ENCODE measurements at regions not wholly inside any gene's neighbourhood (a gene's known extent, or its start where the extent isn't known, plus 50 kb on each side); places are given as distances from the start of the nearest gene placed in this dataset.

- no peak overlapping the region for H3K27ac ChIP-seq
- TF ChIP-seq CTCF (IDR thresholded peaks at IDR 0.05) (no peak), ZFX (IDR thresholded peaks at IDR 0.05; ENCODE audit: borderline replicate concordance) (no peak)
These were observed 51.2 kb upstream of the PCBD1 start for GRCh38 chr10:70939441-70940003.

GRCh38 chr10:70940834-70941568 lies 52.6 kb upstream of the PCBD1 start:
- no peak overlapping the region for H3K27ac ChIP-seq
- TF ChIP-seq ZFX (IDR thresholded peaks at IDR 0.05; ENCODE audit: borderline replicate concordance) (no peak), CTCF (IDR thresholded peaks at IDR 0.05) (no peak)

GRCh38 chr10:70942125-70942524 lies 53.8 kb upstream of the PCBD1 start:
- no peak overlapping the region for H3K27ac ChIP-seq

GRCh38 chr10:70942725-70943124 lies 54.4 kb upstream of the PCBD1 start:
- TF ChIP-seq ZFX (IDR thresholded peaks at IDR 0.05; ENCODE audit: borderline replicate concordance): no peak
- no peak for TF ChIP-seq CTCF (IDR thresholded peaks at IDR 0.05)
- no peak overlapping the region for H3K27ac ChIP-seq

More at GRCh38 chr10:70942125-70942524, 53.8 kb upstream of the PCBD1 start:
- TF ChIP-seq CTCF (IDR thresholded peaks at IDR 0.05): no peak
- TF ChIP-seq ZFX (IDR thresholded peaks at IDR 0.05; ENCODE audit: borderline replicate concordance): no peak

GRCh38 chr10:70943249-70943648 lies 54.9 kb upstream of the PCBD1 start:
- TF ChIP-seq CTCF (IDR thresholded peaks at IDR 0.05): no peak
- TF ChIP-seq ZFX (IDR thresholded peaks at IDR 0.05; ENCODE audit: borderline replicate concordance): no peak
- H3K27ac ChIP-seq: no peak overlapping the region

GRCh38 chr10:70943841-70944466 lies 55.6 kb upstream of the PCBD1 start:
- TF ChIP-seq CTCF (IDR thresholded peaks at IDR 0.05) (no peak), ZFX (IDR thresholded peaks at IDR 0.05; ENCODE audit: borderline replicate concordance) (no peak)

GRCh38 chr10:70950037-70950436 lies 61.7 kb upstream of the PCBD1 start:
- TF ChIP-seq ZFX (IDR thresholded peaks at IDR 0.05; ENCODE audit: borderline replicate concordance) (no peak), CTCF (IDR thresholded peaks at IDR 0.05) (no peak)
- H3K27ac ChIP-seq: no peak overlapping the region

More at GRCh38 chr10:70943841-70944466, 55.6 kb upstream of the PCBD1 start:
- H3K27ac ChIP-seq: no peak overlapping the region
